Immature natural killer cell (primary cell): ENCODE measurements at regions not wholly inside any gene's neighbourhood (a gene's known extent, or its start where the extent isn't known, plus 50 kb on each side); places are given as distances from the start of the nearest gene placed in this dataset.

ENCODE experiments used
- DNase-seq, 3 donors: peaks; one replicate each; pipeline ENCODE4 v3.0.0; 2022; ENCODE audit warnings: mixed read lengths in 1 of 3
- H3K27ac Mint-ChIP-seq, 6 donors: one replicate each; pipeline ENCODE4 v1.8.0; 2020; ENCODE audit warnings: mixed read lengths in 6 of 6, mild to moderate bottlenecking in 5 of 6, inconsistent platforms in 4 of 6, moderate library complexity in 3 of 6
- H3K27me3 Mint-ChIP-seq, 3 donors: one replicate each; pipeline ENCODE4 v1.8.0; 2020 to 2021; ENCODE audit warnings: low read depth in 3 of 3, mild to moderate bottlenecking in 3 of 3, mixed read lengths in 3 of 3, moderate library complexity in 3 of 3, inconsistent platforms in 1 of 3
- H3K36me3 Mint-ChIP-seq, 3 donors: one replicate each; pipeline ENCODE4 v1.8.0; 2020; ENCODE audit warnings: mixed read lengths in 3 of 3, inconsistent platforms in 2 of 3, mild to moderate bottlenecking in 2 of 3
- H3K4me1 Mint-ChIP-seq, 2 donors: one replicate each; pipeline ENCODE4 v1.8.0; 2020; ENCODE audit warnings: inconsistent platforms in 2 of 2, mild to moderate bottlenecking in 2 of 2, mixed read lengths in 2 of 2, moderate library complexity in 1 of 2
- H3K4me3 Mint-ChIP-seq, 5 donors: one replicate each; pipeline ENCODE4 v1.8.0; 2020; ENCODE audit warnings: mild to moderate bottlenecking in 5 of 5, mixed read lengths in 5 of 5, inconsistent platforms in 3 of 5, moderate library complexity in 3 of 5
- H3K9me3 Mint-ChIP-seq, 6 donors: one replicate each; pipeline ENCODE4 v1.8.0; 2020; ENCODE audit warnings: mild to moderate bottlenecking in 6 of 6, mixed read lengths in 6 of 6, inconsistent platforms in 4 of 6, moderate library complexity in 3 of 6

DNA sequence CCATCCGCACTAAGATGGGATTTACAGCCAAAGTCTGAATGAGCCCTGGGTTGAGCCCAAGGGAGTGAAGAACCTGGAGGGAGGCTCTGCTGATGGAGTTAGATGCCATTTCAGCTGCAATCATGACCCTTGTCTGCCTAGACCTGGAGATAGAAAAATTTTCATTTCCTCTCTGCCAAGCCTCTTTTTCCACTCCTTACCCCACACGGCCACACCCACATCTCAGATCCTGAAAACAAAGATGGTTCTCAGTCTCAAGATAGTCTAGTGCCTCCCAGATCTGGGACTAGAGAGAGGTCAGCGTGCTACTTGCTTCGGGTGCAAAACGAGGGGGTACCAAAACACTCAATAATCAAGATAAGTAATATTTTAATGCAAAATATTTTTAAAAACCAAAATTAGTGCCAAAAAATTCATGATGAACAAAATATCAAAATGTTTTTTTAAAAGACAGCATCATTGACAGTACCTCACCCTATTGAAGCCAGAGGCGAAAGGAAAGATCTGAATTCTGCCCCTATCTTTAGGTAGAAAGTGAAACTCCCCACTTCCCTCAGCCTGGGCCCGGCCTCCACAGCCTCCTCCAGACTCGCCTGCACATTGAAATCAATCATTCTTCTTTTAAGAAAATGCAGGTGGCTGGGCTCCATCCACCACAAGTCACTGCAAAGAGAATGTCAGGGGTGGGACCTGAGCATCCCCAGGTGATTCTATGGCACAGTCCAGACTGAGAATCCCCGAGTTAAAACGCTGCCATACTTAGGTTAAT is 57.8 kb upstream of the GPR45 start:
- DNase-seq: no peak
- no peaks in the 10 kb centered on the region for H3K36me3 Mint-ChIP-seq
- no peaks in the 10 kb centered on the region for H3K9me3 Mint-ChIP-seq
- no peak overlapping the region for H3K4me3 Mint-ChIP-seq
- no peak overlapping the region for H3K27ac Mint-ChIP-seq
- H3K4me1 Mint-ChIP-seq: no peaks in the 10 kb centered on the region
- H3K27me3 Mint-ChIP-seq: peaks cover 0 to 2% (median 0%) of the 10 kb centered on the region in 3 donors

DNA sequence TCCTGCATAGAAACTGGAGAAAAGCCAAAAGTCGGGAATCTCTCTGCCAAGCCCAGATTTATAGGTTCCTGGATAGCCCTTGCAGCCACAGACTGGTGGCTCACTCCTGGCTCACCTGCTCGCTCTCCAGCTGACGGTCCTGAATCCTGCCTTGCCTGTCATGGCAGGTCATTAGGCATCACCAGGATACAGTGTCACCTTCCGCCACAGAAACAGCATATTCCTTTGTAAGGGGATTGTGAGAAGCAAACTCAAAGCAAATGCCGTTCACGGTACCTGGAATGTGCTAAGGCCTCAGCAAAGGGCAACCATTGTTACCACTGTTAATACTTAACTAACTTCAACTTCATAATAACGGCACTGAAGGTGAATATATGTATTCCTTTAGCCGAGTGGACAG is 57.1 kb upstream of the GPR45 start:
- no peaks in the 10 kb centered on the region for H3K9me3 Mint-ChIP-seq
- H3K27ac Mint-ChIP-seq: no peak overlapping the region
- H3K27me3 Mint-ChIP-seq: peaks cover 0 to 3% (median 2%) of the 10 kb centered on the region in 3 donors
- no peak for DNase-seq
- H3K36me3 Mint-ChIP-seq: no peaks in the 10 kb centered on the region
- no peaks in the 10 kb centered on the region for H3K4me1 Mint-ChIP-seq
- H3K4me3 Mint-ChIP-seq: no peak overlapping the region

DNA sequence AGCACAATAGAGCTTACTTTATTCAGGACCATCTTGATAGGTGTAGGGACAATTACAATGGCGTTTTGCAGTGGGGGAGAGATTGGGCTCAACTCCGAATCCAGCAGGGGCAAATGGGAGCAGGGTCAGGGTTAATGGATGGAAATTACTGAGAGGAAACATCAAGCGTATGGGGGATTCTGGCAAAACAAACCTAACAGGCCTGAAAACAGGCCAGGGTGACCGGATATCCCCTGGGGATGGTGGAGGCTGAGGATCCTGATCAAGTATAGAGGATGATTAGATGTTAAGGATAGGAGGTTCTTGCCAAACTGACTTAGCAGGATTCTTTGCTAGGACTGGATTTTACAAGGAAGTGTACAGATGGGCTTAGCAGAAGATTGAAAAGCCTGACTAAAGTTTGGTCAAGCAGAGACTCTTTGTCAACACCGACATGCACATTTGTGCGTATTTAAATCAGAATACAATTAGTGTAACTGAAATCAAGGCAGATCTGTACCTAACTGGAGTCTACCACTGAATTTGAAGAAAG is 54.5 kb upstream of the GPR45 start:
- no peak overlapping the region for H3K27ac Mint-ChIP-seq
- peaks cover 0 to 5% (median 4%) of the 10 kb centered on the region in 3 donors for H3K27me3 Mint-ChIP-seq
- H3K9me3 Mint-ChIP-seq: peaks cover 0 to 2% (median 0%) of the 10 kb centered on the region in 6 donors
- H3K4me1 Mint-ChIP-seq: no peaks in the 10 kb centered on the region
- DNase-seq: no peak
- H3K4me3 Mint-ChIP-seq: no peak overlapping the region
- H3K36me3 Mint-ChIP-seq: no peaks in the 10 kb centered on the region

DNA sequence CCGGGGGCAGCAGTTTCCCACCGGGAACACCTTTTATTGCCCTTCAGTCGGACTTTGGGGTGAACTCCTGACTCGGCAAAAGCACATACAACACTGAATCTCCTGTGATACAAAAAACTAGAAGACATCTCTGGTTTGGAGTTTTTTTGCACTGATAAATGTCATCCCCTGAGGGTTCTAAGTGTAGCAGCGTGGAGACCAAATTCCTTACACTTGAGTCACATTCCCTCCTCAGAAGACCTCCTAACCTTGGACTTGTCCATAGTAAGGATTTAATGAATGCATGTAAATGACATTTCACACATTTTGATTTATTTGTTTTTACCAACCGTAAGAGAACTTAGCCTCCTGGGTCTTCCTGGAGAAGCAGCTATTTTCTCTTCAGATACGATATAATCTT is 54.0 kb upstream of the GPR45 start:
- Mint-ChIP-seq H3K27ac (no peak overlapping the region), H3K9me3 (peaks cover 0 to 2% (median 0%) of the 10 kb centered on the region in 6 donors), H3K4me1 (no peaks in the 10 kb centered on the region), H3K4me3 (no peak overlapping the region), H3K36me3 (no peaks in the 10 kb centered on the region), H3K27me3 (peaks cover 0 to 7% (median 5%) of the 10 kb centered on the region in 3 donors)
- DNase-seq: no peak

DNA sequence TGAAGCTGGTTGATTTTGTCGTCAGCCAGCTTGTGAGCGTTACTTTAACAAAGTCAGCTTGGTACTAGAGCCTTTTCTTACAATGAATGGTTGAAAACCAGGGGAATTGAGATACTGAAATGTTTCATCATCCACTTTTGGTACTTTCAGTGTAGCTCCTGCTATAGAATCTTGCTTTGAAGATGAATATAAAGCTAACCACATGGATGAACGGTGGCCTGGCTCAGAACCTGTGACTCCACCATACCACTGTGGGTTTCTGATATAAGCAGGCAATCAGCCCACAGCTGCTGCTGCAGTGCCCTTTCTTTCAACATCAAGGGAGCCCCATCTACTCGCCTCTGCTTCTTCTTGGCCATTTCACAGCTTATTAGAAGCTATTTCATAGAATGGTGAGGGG is 53.2 kb upstream of the GPR45 start:
- DNase-seq: no peak
- Mint-ChIP-seq H3K27me3 (peaks cover 0 to 11% (median 5%) of the 10 kb centered on the region in 3 donors), H3K36me3 (no peaks in the 10 kb centered on the region), H3K27ac (no peak overlapping the region), H3K4me3 (no peak overlapping the region), H3K4me1 (no peaks in the 10 kb centered on the region), H3K9me3 (peaks cover 0 to 2% (median 0%) of the 10 kb centered on the region in 6 donors)
